Activated CD8-positive, alpha-beta T cell treated with anti-CD3 and anti-CD28 coated beads, Interleukin-2, amount 10 ng/mL, durations not matched to agents 7 days and 5 days (primary cell): ENCODE measurements at regions not wholly inside any gene's neighbourhood (a gene's known extent, or its start where the extent isn't known, plus 50 kb on each side); places are given as distances from the start of the nearest gene placed in this dataset.
A peak's percentile ranks its signal among the peaks of the same experiment; 100 is the strongest.

ENCODE experiments used
- ATAC-seq: fragments of 150-1000 bp; cut with Tn5 transposase; one replicate; pipeline ENCODE4 v1.10.0; 2021; ENCODE audit warnings: moderate library complexity
- CTCF ChIA-PET: fragments of 350-600 bp; sonication (Branson Sonifier 250); formaldehyde crosslinking; loops from one replicate; lab custom pipeline; 2021; ENCODE audit warnings: antibody characterized with exemption; lab: Charles Lee
- POLR2A ChIA-PET: fragments of 350-600 bp; sonication (Branson Sonifier 250); formaldehyde crosslinking; loops from one replicate; lab custom pipeline; 2021; ENCODE audit warnings: antibody characterized with exemption; lab: Charles Lee
- DNase-seq: peaks from one replicate; pipeline ENCODE4 v3.0.0-alpha.2; 2020
- H3K27ac Mint-ChIP-seq: one replicate; pipeline ENCODE4 v1.8.0; 2021; ENCODE audit warnings: mild to moderate bottlenecking, mixed read lengths
- H3K27me3 Mint-ChIP-seq: one replicate; pipeline ENCODE4 v1.8.0; 2021; ENCODE audit warnings: low read depth, mixed read lengths
- H3K36me3 Mint-ChIP-seq: one replicate; pipeline ENCODE4 v1.8.0; 2021; ENCODE audit warnings: low read depth, mixed read lengths
- H3K4me1 Mint-ChIP-seq: one replicate; pipeline ENCODE4 v1.8.0; 2021; ENCODE audit warnings: low read depth, mixed read lengths
- H3K4me3 Mint-ChIP-seq: one replicate; pipeline ENCODE4 v1.8.0; 2021; ENCODE audit warnings: mild to moderate bottlenecking, mixed read lengths
- H3K9me3 Mint-ChIP-seq: one replicate; pipeline ENCODE4 v1.8.0; 2022; ENCODE audit warnings: mixed read lengths; ENCODE audit not compliant: insufficient read depth

- H3K4me1 Mint-ChIP-seq: no peaks in the 10 kb centered on the region
- H3K27ac Mint-ChIP-seq: no peak overlapping the region
- H3K36me3 Mint-ChIP-seq: no peaks in the 10 kb centered on the region
- H3K9me3 Mint-ChIP-seq: no peaks in the 10 kb centered on the region
- CTCF ChIA-PET: no interaction called here
- H3K27me3 Mint-ChIP-seq: peaks cover 2% of the 10 kb centered on the region
- H3K4me3 Mint-ChIP-seq: no peak overlapping the region
- DNase-seq (no peak), ATAC-seq (no peak)
- POLR2A ChIA-PET: no interaction called here
These were observed 233.9 kb upstream of the UBE2E2 start for GRCh38 chr3:22969276-22969675.

GRCh38 chr3:22971497-22971896 is 231.6 kb upstream of the UBE2E2 start:
- ATAC-seq (no peak), DNase-seq (no peak)
- ChIA-PET POLR2A (no interaction called here), CTCF (interaction anchor here (0.7 kb wide), 1 partner anchor 275 kb away, joined by 3 read pairs; no protein-coding TSS in a partner anchor)
- H3K27ac Mint-ChIP-seq: no peak overlapping the region
- no peaks in the 10 kb centered on the region for H3K4me1 Mint-ChIP-seq
- no peaks in the 10 kb centered on the region for H3K9me3 Mint-ChIP-seq
- H3K4me3 Mint-ChIP-seq: no peak overlapping the region
- no peaks in the 10 kb centered on the region for H3K27me3 Mint-ChIP-seq
- no peaks in the 10 kb centered on the region for H3K36me3 Mint-ChIP-seq

- Mint-ChIP-seq H3K4me1 (peaks cover 3% of the 10 kb centered on the region), H3K27ac (no peak overlapping the region), H3K9me3 (no peaks in the 10 kb centered on the region), H3K4me3 (no peak overlapping the region), H3K27me3 (no peaks in the 10 kb centered on the region), H3K36me3 (no peaks in the 10 kb centered on the region)
- POLR2A ChIA-PET: no interaction called here
- DNase-seq (no peak), ATAC-seq (no peak)
- CTCF ChIA-PET: no interaction called here
These were observed 226.1 kb upstream of the UBE2E2 start for GRCh38 chr3:22977042-22977441.

GRCh38 chr3:22977650-22978289 is 225.4 kb upstream of the UBE2E2 start:
- no peaks in the 10 kb centered on the region for H3K27me3 Mint-ChIP-seq
- H3K27ac Mint-ChIP-seq: no peak overlapping the region

GRCh38 chr3:22979581-22979980 is 223.5 kb upstream of the UBE2E2 start:
- Mint-ChIP-seq H3K27ac (no peak overlapping the region), H3K27me3 (no peaks in the 10 kb centered on the region), H3K9me3 (no peaks in the 10 kb centered on the region), H3K4me1 (peaks cover 3% of the 10 kb centered on the region), H3K36me3 (no peaks in the 10 kb centered on the region), H3K4me3 (no peak overlapping the region)
- DNase-seq: no peak
- ChIA-PET CTCF (no interaction called here), POLR2A (no interaction called here)
- ATAC-seq: no peak

More at GRCh38 chr3:22977650-22978289, 225.4 kb upstream of the UBE2E2 start:
- Mint-ChIP-seq H3K9me3 (no peaks in the 10 kb centered on the region), H3K4me1 (peaks cover 3% of the 10 kb centered on the region), H3K4me3 (no peak overlapping the region), H3K36me3 (no peaks in the 10 kb centered on the region)
- ChIA-PET CTCF (no interaction called here), POLR2A (no interaction called here)
- DNase-seq (no peak), ATAC-seq (peak; percentile 47)

- Mint-ChIP-seq H3K4me1 (peaks cover 3% of the 10 kb centered on the region), H3K27me3 (no peaks in the 10 kb centered on the region), H3K9me3 (no peaks in the 10 kb centered on the region), H3K4me3 (no peak overlapping the region), H3K27ac (no peak overlapping the region), H3K36me3 (no peaks in the 10 kb centered on the region)
- DNase-seq: no peak
- CTCF ChIA-PET: no interaction called here
- POLR2A ChIA-PET: no interaction called here
- ATAC-seq: no peak
These were observed 222.8 kb upstream of the UBE2E2 start for GRCh38 chr3:22980346-22980745.

GRCh38 chr3:22981166-22981565 is 222.0 kb upstream of the UBE2E2 start:
- Mint-ChIP-seq H3K27ac (no peak overlapping the region), H3K36me3 (no peaks in the 10 kb centered on the region), H3K9me3 (no peaks in the 10 kb centered on the region), H3K4me3 (no peak overlapping the region), H3K27me3 (no peaks in the 10 kb centered on the region), H3K4me1 (peaks cover 3% of the 10 kb centered on the region)
- no peak for ATAC-seq
- ChIA-PET CTCF (no interaction called here), POLR2A (no interaction called here)
- DNase-seq: no peak

GRCh38 chr3:22981861-22982260 is 221.3 kb upstream of the UBE2E2 start:
- Mint-ChIP-seq H3K27ac (no peak overlapping the region), H3K9me3 (no peaks in the 10 kb centered on the region), H3K4me1 (peaks cover 3% of the 10 kb centered on the region), H3K36me3 (no peaks in the 10 kb centered on the region), H3K27me3 (no peaks in the 10 kb centered on the region), H3K4me3 (no peak overlapping the region)
- ATAC-seq: no peak
- POLR2A ChIA-PET: no interaction called here
- CTCF ChIA-PET: no interaction called here
- DNase-seq: no peak

- ChIA-PET POLR2A (no interaction called here), CTCF (no interaction called here)
- H3K27me3 Mint-ChIP-seq: no peaks in the 10 kb centered on the region
- H3K9me3 Mint-ChIP-seq: no peaks in the 10 kb centered on the region
- H3K36me3 Mint-ChIP-seq: no peaks in the 10 kb centered on the region
- DNase-seq: no peak
- no peak overlapping the region for H3K27ac Mint-ChIP-seq
- no peak for ATAC-seq
- no peak overlapping the region for H3K4me3 Mint-ChIP-seq
- H3K4me1 Mint-ChIP-seq: no peaks in the 10 kb centered on the region
These were observed 220.0 kb upstream of the UBE2E2 start for GRCh38 chr3:22982981-22983587.

GRCh38 chr3:22986958-22987357 is 216.2 kb upstream of the UBE2E2 start:
- Mint-ChIP-seq H3K4me1 (no peaks in the 10 kb centered on the region), H3K36me3 (no peaks in the 10 kb centered on the region), H3K27ac (no peak overlapping the region), H3K9me3 (no peaks in the 10 kb centered on the region), H3K4me3 (no peak overlapping the region), H3K27me3 (no peaks in the 10 kb centered on the region)
- ChIA-PET POLR2A (no interaction called here), CTCF (interaction anchor here (1.2 kb wide), 1 partner anchor 26 kb away, joined by 3 read pairs; no protein-coding TSS in a partner anchor)
- no peak for DNase-seq
- ATAC-seq: no peak

GRCh38 chr3:22988566-22988965 is 214.6 kb upstream of the UBE2E2 start:
- Mint-ChIP-seq H3K36me3 (no peaks in the 10 kb centered on the region), H3K4me1 (no peaks in the 10 kb centered on the region), H3K27me3 (no peaks in the 10 kb centered on the region), H3K27ac (no peak overlapping the region), H3K4me3 (no peak overlapping the region), H3K9me3 (no peaks in the 10 kb centered on the region)
- ChIA-PET POLR2A (no interaction called here), CTCF (no interaction called here)
- no peak for ATAC-seq
- no peak for DNase-seq

GRCh38 chr3:22989716-22990115 is 213.4 kb upstream of the UBE2E2 start:
- ATAC-seq (no peak), DNase-seq (no peak)
- POLR2A ChIA-PET: no interaction called here
- CTCF ChIA-PET: no interaction called here
- no peak overlapping the region for H3K27ac Mint-ChIP-seq
- no peaks in the 10 kb centered on the region for H3K4me1 Mint-ChIP-seq
- H3K4me3 Mint-ChIP-seq: no peak overlapping the region
- no peaks in the 10 kb centered on the region for H3K27me3 Mint-ChIP-seq
- H3K36me3 Mint-ChIP-seq: no peaks in the 10 kb centered on the region
- H3K9me3 Mint-ChIP-seq: no peaks in the 10 kb centered on the region
